Endothelial cell of umbilical vein (primary cell): ENCODE measurements at regions not wholly inside any gene's neighbourhood (a gene's known extent, or its start where the extent isn't known, plus 50 kb on each side); places are given as distances from the start of the nearest gene placed in this dataset.

Source experiments
- BruUV-seq: library from RNA; stranded (reverse); fragments of 400-500 nt; replicated peaks from 2 replicates; lab custom pipeline; 2021; lab: Mats Ljungman, UMichigan
- CTCF ChIA-PET: fragments of 300-600, 350-600 bp; sonication (Branson Sonifier 250); formaldehyde crosslinking; loops from one replicate; lab custom pipeline; 2021; ENCODE audit warnings: antibody characterized with exemption, inconsistent platforms; lab: Charles Lee
- POLR2A ChIA-PET: fragments of 300-600, 350-600 bp; sonication (Branson Sonifier 250); formaldehyde crosslinking; loops from one replicate; lab custom pipeline; 2021; ENCODE audit warnings: antibody characterized with exemption, inconsistent platforms; lab: Charles Lee
- DNase-seq: peaks from one replicate; pipeline ENCODE4 v3.0.0-alpha.2; 2011; ENCODE audit warnings: low read depth, low spot score
- FAIRE-seq: peaks from 2 replicates; lab custom pipeline; 2011; peaks lifted over from hg19 to GRCh38; lab: Jason Lieb, UNC
- H2AFZ ChIP-seq: 2 replicates; pipeline ENCODE4 v1.6.0; 2012; ENCODE audit warnings: low read depth, low read length, control low read depth, inconsistent platforms
- H3K27ac ChIP-seq: 2 replicates; pipeline ENCODE4 v1.5.1; 2011; ENCODE audit warnings: low read depth, mild to moderate bottlenecking, control low read depth, low read length, moderate library complexity; ENCODE audit not compliant: insufficient read depth
- H3K27me3 ChIP-seq, 2 experiments: 2 replicates each; pipeline versions ENCODE4 v1.6.0 to v1.6.1; 2011; ENCODE audit warnings: low read length in 2 of 2, mixed read lengths in 1 of 2; ENCODE audit not compliant: control insufficient read depth in 2 of 2, insufficient read depth in 2 of 2
- H3K36me3 ChIP-seq, 2 experiments: 2 replicates in 1 of 2; 3 replicates in 1 of 2; pipeline ENCODE4 v1.5.1; 2011; ENCODE audit warnings: low read length in 2 of 2, mild to moderate bottlenecking in 1 of 2, moderate library complexity in 1 of 2; ENCODE audit not compliant: control insufficient read depth in 2 of 2, insufficient read depth in 2 of 2; ENCODE audit errors: extremely low read depth in 1 of 2
- H3K4me1 ChIP-seq: 3 replicates; pipeline ENCODE4 v1.5.1; 2011; ENCODE audit warnings: mild to moderate bottlenecking, low read length; ENCODE audit not compliant: control insufficient read depth, insufficient read depth; ENCODE audit errors: extremely low read depth
- H3K4me2 ChIP-seq: 2 replicates; pipeline ENCODE4 v1.6.1; 2011; ENCODE audit warnings: low read length, control low read depth, mixed read lengths; ENCODE audit not compliant: insufficient read depth
- H3K4me3 ChIP-seq, 3 experiments: fragments of 200-600 bp in 1 of 3; sonication (generic), shearing (Covaris generic) in 1 of 3; replicated peaks in 1 of 3; 2 replicates each; pipeline ENCODE4 v1.5.1; 2011 to 2016; ENCODE audit warnings: control low read depth in 3 of 3, low read length in 3 of 3, mild to moderate bottlenecking in 2 of 3, inconsistent platforms in 1 of 3, low read depth in 1 of 3, moderate library complexity in 1 of 3; ENCODE audit not compliant: insufficient read depth in 1 of 3
- H3K79me2 ChIP-seq: 2 replicates; pipeline ENCODE4 v1.6.0; 2012; ENCODE audit warnings: low read length, inconsistent platforms; ENCODE audit not compliant: control insufficient read depth, insufficient read depth
- H3K9ac ChIP-seq: replicated peaks from 2 replicates; pipeline ENCODE3; 2011; ENCODE audit warnings: low read length, control low read depth; ENCODE audit not compliant: insufficient read depth; ENCODE audit errors: extremely low read depth
- H3K9me1 ChIP-seq: replicated peaks from 3 replicates; pipeline ENCODE4 v1.6.0; 2011; ENCODE audit warnings: mild to moderate bottlenecking, low read length; ENCODE audit not compliant: control insufficient read depth, insufficient read depth; ENCODE audit errors: extremely low read depth
- H3K9me3 ChIP-seq: replicated peaks from 2 replicates; pipeline ENCODE4 v1.5.1; 2012; ENCODE audit warnings: low read length, inconsistent platforms; ENCODE audit not compliant: control insufficient read depth, insufficient read depth
- H4K20me1 ChIP-seq: replicated peaks from 2 replicates; pipeline ENCODE3; 2011; ENCODE audit warnings: mild to moderate bottlenecking, low read length; ENCODE audit not compliant: control insufficient read depth, insufficient read depth; ENCODE audit errors: extremely low read depth
- EZH2 ChIP-seq: IDR thresholded peaks from 2 replicates; pipeline ENCODE4 v1.6.1; 2012; ENCODE audit warnings: borderline replicate concordance, low read depth, mild to moderate bottlenecking, moderate library complexity, low read length, inconsistent platforms; ENCODE audit not compliant: severe bottlenecking
- FOS ChIP-seq: IDR thresholded peaks from 2 replicates; pipeline ENCODE4 v1.6.1; 2011; ENCODE audit warnings: mild to moderate bottlenecking, low read length, moderate library complexity, borderline replicate concordance; ENCODE audit not compliant: insufficient read depth
- GATA2 ChIP-seq: IDR thresholded peaks from 2 replicates; pipeline ENCODE4 v1.7.0; 2011; ENCODE audit warnings: low read depth, mild to moderate bottlenecking, moderate library complexity, mixed read lengths, low read length; ENCODE audit not compliant: insufficient read length, insufficient read depth
- JUN ChIP-seq: IDR thresholded peaks from 2 replicates; pipeline ENCODE4 v1.6.1; 2011; ENCODE audit warnings: borderline replicate concordance, low read depth; ENCODE audit not compliant: insufficient read length, insufficient read depth
- MYC ChIP-seq: IDR thresholded peaks from one replicate; pipeline ENCODE4 v1.6.1; 2011; ENCODE audit warnings: mild to moderate bottlenecking, low read depth, low read length
- POLR2A ChIP-seq: IDR thresholded peaks from 2 replicates; pipeline ENCODE4 v1.6.1; 2012; ENCODE audit warnings: low read depth, mild to moderate bottlenecking, control low read depth, low read length
- POLR2AphosphoS5 ChIP-seq: IDR thresholded peaks from 2 replicates; pipeline ENCODE4 v1.6.1; 2012; ENCODE audit warnings: low read depth, mild to moderate bottlenecking, control low read depth, low read length, moderate library complexity; ENCODE audit not compliant: insufficient read depth
- dilution Hi-C: fragments of 300-500 bp; cut with MboI; formaldehyde crosslinking; loops from one replicate; pipeline ENCODE4 v1.15.0; 2019; ENCODE audit warnings: low sequenced_read_pairs; ENCODE audit not compliant: extremely low pct_ligation_motif_present
- intact Hi-C: fragments of 100-400 bp; cut with micrococcal nuclease; formaldehyde crosslinking; loops from one replicate; pipeline ENCODE4 v1.10.0; 2022
- TF ChIP-seq, protein P1 (sequence below): IDR thresholded peaks from 2 replicates; pipeline ENCODE4 v1.6.1; 2011; ENCODE audit not compliant: insufficient read depth, insufficient read length
- TF ChIP-seq, protein P2 (sequence below), 2 donors: IDR thresholded peaks; 1 replicate in 1 of 2; 2 replicates in 1 of 2; pipeline ENCODE4 v1.5.1; 2011; ENCODE audit warnings: low read length in 2 of 2, mild to moderate bottlenecking in 2 of 2, moderate library complexity in 2 of 2, control low read depth in 1 of 2, inconsistent platforms in 1 of 2, low read depth in 1 of 2; ENCODE audit not compliant: insufficient read depth in 1 of 2; ENCODE audit errors: extremely low read depth in 1 of 2

DNA sequence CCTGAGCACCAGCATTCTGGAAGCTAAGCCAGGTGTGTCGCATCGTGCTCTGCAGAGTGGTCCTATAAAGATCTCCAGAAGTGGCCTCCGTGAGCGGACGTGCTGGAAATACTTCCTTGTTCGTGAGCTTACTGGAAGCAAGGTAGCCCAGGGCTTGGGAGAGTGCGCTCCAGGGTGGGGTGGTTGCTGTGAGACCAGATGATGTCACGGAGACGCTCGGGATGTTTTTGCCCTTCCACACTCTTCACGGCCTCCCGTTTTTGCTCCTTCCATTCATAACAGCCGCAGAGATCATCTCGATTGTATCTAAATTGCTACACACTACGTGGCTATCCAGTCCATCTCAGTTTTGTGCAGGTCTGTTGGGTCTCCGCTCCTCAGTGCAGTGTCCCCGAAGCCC, 373.4 kb downstream of the THBS2 start:
- dilution Hi-C loops: no loop called here
- BruUV-seq: no TSS peak
- Histone ChIP-seq H3K79me2 (no peaks in the 10 kb centered on the region), H3K9me3 (no peaks in the 10 kb centered on the region), H4K20me1 (no peaks in the 10 kb centered on the region), H3K27me3 (no peaks in the 10 kb centered on the region), H3K9ac (no peak overlapping the region), H3K4me3 (no peak overlapping the region), H3K4me1 (no peaks in the 10 kb centered on the region), H3K27ac (no peak overlapping the region), H3K4me2 (no peak overlapping the region), H2AFZ (no peak overlapping the region), H3K36me3 (no peaks in the 10 kb centered on the region), H3K9me1 (no peaks in the 10 kb centered on the region)
- FAIRE-seq (no peak), DNase-seq (no peak)
- no peak for TF ChIP-seq FOS
- TF ChIP-seq, protein P1, sequence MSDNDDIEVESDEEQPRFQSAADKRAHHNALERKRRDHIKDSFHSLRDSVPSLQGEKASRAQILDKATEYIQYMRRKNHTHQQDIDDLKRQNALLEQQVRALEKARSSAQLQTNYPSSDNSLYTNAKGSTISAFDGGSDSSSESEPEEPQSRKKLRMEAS: no peak
- no peak for TF ChIP-seq POLR2AphosphoS5
- TF ChIP-seq GATA2: no peak
- TF ChIP-seq POLR2A: no peak
- TF ChIP-seq MYC: no peak
- TF ChIP-seq, protein P2, sequence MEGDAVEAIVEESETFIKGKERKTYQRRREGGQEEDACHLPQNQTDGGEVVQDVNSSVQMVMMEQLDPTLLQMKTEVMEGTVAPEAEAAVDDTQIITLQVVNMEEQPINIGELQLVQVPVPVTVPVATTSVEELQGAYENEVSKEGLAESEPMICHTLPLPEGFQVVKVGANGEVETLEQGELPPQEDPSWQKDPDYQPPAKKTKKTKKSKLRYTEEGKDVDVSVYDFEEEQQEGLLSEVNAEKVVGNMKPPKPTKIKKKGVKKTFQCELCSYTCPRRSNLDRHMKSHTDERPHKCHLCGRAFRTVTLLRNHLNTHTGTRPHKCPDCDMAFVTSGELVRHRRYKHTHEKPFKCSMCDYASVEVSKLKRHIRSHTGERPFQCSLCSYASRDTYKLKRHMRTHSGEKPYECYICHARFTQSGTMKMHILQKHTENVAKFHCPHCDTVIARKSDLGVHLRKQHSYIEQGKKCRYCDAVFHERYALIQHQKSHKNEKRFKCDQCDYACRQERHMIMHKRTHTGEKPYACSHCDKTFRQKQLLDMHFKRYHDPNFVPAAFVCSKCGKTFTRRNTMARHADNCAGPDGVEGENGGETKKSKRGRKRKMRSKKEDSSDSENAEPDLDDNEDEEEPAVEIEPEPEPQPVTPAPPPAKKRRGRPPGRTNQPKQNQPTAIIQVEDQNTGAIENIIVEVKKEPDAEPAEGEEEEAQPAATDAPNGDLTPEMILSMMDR (IDR thresholded peaks at IDR 0.05; ENCODE audit: extremely low read depth in 1 of 2, insufficient read depth in 1 of 2, low read depth in 1 of 2, low read length in 2 of 2): no peak
- no peak for TF ChIP-seq JUN
- TF ChIP-seq EZH2: no peak
- POLR2A ChIA-PET: no interaction called here
- intact Hi-C loops: loop anchor here (5.0 kb wide), 1 partner anchor 973 kb away; no protein-coding TSS in a partner anchor
- CTCF ChIA-PET: no interaction called here
